GM18870 (cell line): ENCODE measurements at regions not wholly inside any gene's neighbourhood (a gene's known extent, or its start where the extent isn't known, plus 50 kb on each side); places are given as distances from the start of the nearest gene placed in this dataset.
"Not testable (repeated sequence)": the region's sequence is repeated elsewhere in the genome, so short reads cannot be mapped to it uniquely, and the experiment has no call there.

Source experiments
- ATAC-seq: cut with Tn5 transposase; IDR thresholded peaks from one replicate; pipeline ENCODE4 v1.9.1; 2021; ENCODE audit warnings: moderate library complexity; ENCODE audit not compliant: unreplicated experiment

GRCh38 chr3:116994351-116994879 lies 284.8 kb downstream of the TUSC7 start:
- no peak for ATAC-seq

GRCh38 chr3:117003501-117003900 lies 293.9 kb downstream of the TUSC7 start:
- ATAC-seq, result no peak

- no peak for ATAC-seq
These were observed 295.7 kb downstream of the TUSC7 start for GRCh38 chr3:117005274-117005673.

- no peak for ATAC-seq
These were observed 296.4 kb downstream of the TUSC7 start for GRCh38 chr3:117005911-117006522.

- ATAC-seq, result no peak
These were observed 300.7 kb downstream of the TUSC7 start for GRCh38 chr3:117010318-117010717.

- no peak for ATAC-seq
These were observed 302.2 kb downstream of the TUSC7 start for GRCh38 chr3:117011687-117012250.

GRCh38 chr3:117016378-117016777 lies 306.8 kb downstream of the TUSC7 start:
- ATAC-seq, result no peak

GRCh38 chr3:117017135-117017894 lies 307.7 kb downstream of the TUSC7 start:
- peak; percentile 76 for ATAC-seq

- ATAC-seq, result no peak
These were observed 309.1 kb downstream of the TUSC7 start for GRCh38 chr3:117018655-117019054.

- peak; percentile 66 for ATAC-seq
These were observed 309.6 kb downstream of the TUSC7 start for GRCh38 chr3:117019082-117019713.

- no peak for ATAC-seq
These were observed 316.8 kb downstream of the TUSC7 start for GRCh38 chr3:117026401-117026800.

GRCh38 chr3:117035745-117036144 lies 326.2 kb downstream of the TUSC7 start:
- no peak for ATAC-seq

GRCh38 chr3:117036259-117036799 lies 326.8 kb downstream of the TUSC7 start:
- peak; percentile 77 for ATAC-seq

- no peak for ATAC-seq
These were observed 335.6 kb downstream of the TUSC7 start for GRCh38 chr3:117045143-117045542.

- no peak for ATAC-seq
These were observed 338.5 kb downstream of the TUSC7 start for GRCh38 chr3:117047951-117048705.

GRCh38 chr3:117052395-117052794 lies 342.8 kb downstream of the TUSC7 start:
- ATAC-seq, result no peak

GRCh38 chr3:117054556-117054955 lies 345.0 kb downstream of the TUSC7 start:
- no peak for ATAC-seq

GRCh38 chr3:117056946-117057345 lies 347.4 kb downstream of the TUSC7 start:
- ATAC-seq, result not testable (repeated sequence)

GRCh38 chr3:117059067-117059955 lies 349.7 kb downstream of the TUSC7 start:
- ATAC-seq, result no peak

GRCh38 chr3:117059956-117060270 lies 350.3 kb downstream of the TUSC7 start:
- ATAC-seq, result no peak
